Lung (tissue), 11 donors: ENCODE measurements at regions not wholly inside any gene's neighbourhood (a gene's known extent, or its start where the extent isn't known, plus 50 kb on each side); places are given as distances from the start of the nearest gene placed in this dataset.

Experiments
- ATAC-seq: fragments of 200-7000 bp; cut with Tn5 transposase; one replicate; pipeline ENCODE4 v1.9.1; 2020; ENCODE audit warnings: moderate number of reproducible peaks; ENCODE audit not compliant: insufficient read depth, low FRiP score
- DNase-seq, 3 donors: peaks; one replicate each; pipeline ENCODE4 v3.0.0-alpha.2; 2013 to 2017
- H3K27ac ChIP-seq, 2 donors: one replicate each; pipeline ENCODE4 v1.5.1; 2013; ENCODE audit warnings: mild to moderate bottlenecking in 2 of 2, moderate library complexity in 2 of 2, control low read depth in 1 of 2, inconsistent platforms in 1 of 2, low read depth in 1 of 2, low read length in 1 of 2
- H3K27me3 ChIP-seq, 3 donors: one replicate each; pipeline ENCODE4 v1.5.1; 2013; ENCODE audit warnings: low read length in 2 of 3; ENCODE audit not compliant: control insufficient read depth in 3 of 3, insufficient read depth in 3 of 3
- H3K36me3 ChIP-seq, 4 donors: one replicate each; pipeline ENCODE4 v1.5.1; 2013; ENCODE audit warnings: low read length in 4 of 4, mild to moderate bottlenecking in 1 of 4, moderate library complexity in 1 of 4; ENCODE audit not compliant: control insufficient read depth in 4 of 4, insufficient read depth in 4 of 4
- H3K4me1 ChIP-seq, 5 donors: one replicate each; pipeline ENCODE4 v1.5.1; 2013; ENCODE audit warnings: low read length in 5 of 5, mild to moderate bottlenecking in 2 of 5, moderate library complexity in 1 of 5; ENCODE audit not compliant: control insufficient read depth in 5 of 5, insufficient read depth in 5 of 5
- H3K4me3 ChIP-seq: one replicate; pipeline ENCODE4 v1.5.1; 2013; ENCODE audit warnings: mild to moderate bottlenecking, control low read depth, moderate library complexity
- H3K9ac ChIP-seq, 2 donors: one replicate each; pipeline ENCODE4 v1.5.1; 2013; ENCODE audit warnings: low read length in 2 of 2, control low read depth in 1 of 2; ENCODE audit not compliant: insufficient read depth in 1 of 2
- H3K9me3 ChIP-seq, 4 donors: one replicate each; pipeline ENCODE4 v1.5.1; 2013; ENCODE audit warnings: low read length in 3 of 4, mild to moderate bottlenecking in 1 of 4, moderate library complexity in 1 of 4; ENCODE audit not compliant: control insufficient read depth in 4 of 4, insufficient read depth in 3 of 4
- WGBS, 2 donors: extraction: QIAGEN DNeasy Blood & Tissue Kit; methylation state at CpG; one replicate each; pipeline ENCODE4 v1.1.7; 2013; 5-methylcytosine and 5-hydroxymethylcytosine counted together
- TF ChIP-seq, protein P1 (sequence below): IDR thresholded peaks from 2 replicates; pipeline ENCODE4 v1.5.1; 2012; ENCODE audit warnings: mild to moderate bottlenecking; ENCODE audit errors: control extremely low read depth, extremely low read depth
- donor health status: control.
- donor health status: control.
- donor health status: Bipolar disorder and iron deficiency.
- donor health status: healthy.
- donor health status: DM: yes; HTN: yes; CAD: no.

DNA sequence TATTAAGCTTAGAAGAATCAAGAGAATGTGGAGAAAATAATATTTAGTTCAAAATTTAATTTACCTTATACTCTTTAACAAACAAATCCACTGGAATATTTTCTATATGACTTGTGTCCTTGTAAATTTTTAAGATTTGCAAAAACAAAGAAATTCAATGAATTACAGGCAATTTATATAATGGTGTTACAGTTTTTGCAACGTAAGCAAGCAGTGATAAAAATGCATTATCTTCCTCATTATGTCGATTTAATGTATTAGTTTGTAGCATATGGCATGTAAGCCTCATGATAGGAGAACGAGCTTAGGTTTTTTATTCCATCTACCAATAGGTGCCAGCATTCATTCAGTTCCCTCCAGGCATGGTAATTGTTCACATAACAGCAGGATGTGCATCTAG is 100.0 kb upstream of the PCDH9 start:
- H3K27ac ChIP-seq, result no peak overlapping the region
- no peaks in the 10 kb centered on the region for H3K36me3 ChIP-seq
- DNase-seq (no peak), ATAC-seq (no peak)
- no peaks in the 10 kb centered on the region for H3K27me3 ChIP-seq
- 81 to 86% methylated on average over 3 of the region's 3 CpGs for WGBS, 2 donors
- H3K9me3 ChIP-seq, result no peaks in the 10 kb centered on the region
- no peak overlapping the region for H3K9ac ChIP-seq
- no peaks in the 10 kb centered on the region for H3K4me1 ChIP-seq
- TF ChIP-seq, protein P1, sequence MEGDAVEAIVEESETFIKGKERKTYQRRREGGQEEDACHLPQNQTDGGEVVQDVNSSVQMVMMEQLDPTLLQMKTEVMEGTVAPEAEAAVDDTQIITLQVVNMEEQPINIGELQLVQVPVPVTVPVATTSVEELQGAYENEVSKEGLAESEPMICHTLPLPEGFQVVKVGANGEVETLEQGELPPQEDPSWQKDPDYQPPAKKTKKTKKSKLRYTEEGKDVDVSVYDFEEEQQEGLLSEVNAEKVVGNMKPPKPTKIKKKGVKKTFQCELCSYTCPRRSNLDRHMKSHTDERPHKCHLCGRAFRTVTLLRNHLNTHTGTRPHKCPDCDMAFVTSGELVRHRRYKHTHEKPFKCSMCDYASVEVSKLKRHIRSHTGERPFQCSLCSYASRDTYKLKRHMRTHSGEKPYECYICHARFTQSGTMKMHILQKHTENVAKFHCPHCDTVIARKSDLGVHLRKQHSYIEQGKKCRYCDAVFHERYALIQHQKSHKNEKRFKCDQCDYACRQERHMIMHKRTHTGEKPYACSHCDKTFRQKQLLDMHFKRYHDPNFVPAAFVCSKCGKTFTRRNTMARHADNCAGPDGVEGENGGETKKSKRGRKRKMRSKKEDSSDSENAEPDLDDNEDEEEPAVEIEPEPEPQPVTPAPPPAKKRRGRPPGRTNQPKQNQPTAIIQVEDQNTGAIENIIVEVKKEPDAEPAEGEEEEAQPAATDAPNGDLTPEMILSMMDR, result no peak
- no peak overlapping the region for H3K4me3 ChIP-seq

DNA sequence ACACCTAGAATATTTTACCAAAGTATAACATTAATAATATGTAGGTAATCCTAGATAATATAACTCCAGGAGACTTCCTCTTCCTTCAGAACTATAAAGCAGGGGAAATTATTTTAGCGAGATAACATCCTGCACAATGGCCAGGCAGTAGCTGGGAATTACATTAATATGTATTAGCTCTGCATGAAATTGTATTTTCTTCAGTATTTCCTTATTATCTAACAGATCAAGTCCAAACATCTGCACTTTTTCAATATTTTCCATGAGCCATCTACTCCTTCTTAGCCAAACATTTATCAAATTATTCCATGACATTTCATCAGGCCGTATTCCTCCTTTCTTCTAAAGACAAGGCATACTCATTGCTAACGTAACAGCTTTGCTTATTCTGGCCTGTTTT is 98.8 kb upstream of the PCDH9 start:
- WGBS, 2 donors, result 86 to 90% methylated on average over 3 of the region's 3 CpGs
- no peaks in the 10 kb centered on the region for H3K9me3 ChIP-seq
- H3K4me1 ChIP-seq, result no peaks in the 10 kb centered on the region
- H3K9ac ChIP-seq, result no peak overlapping the region
- H3K27me3 ChIP-seq, result no peaks in the 10 kb centered on the region
- DNase-seq (no peak), ATAC-seq (no peak)
- TF ChIP-seq, protein P1, result no peak
- no peak overlapping the region for H3K4me3 ChIP-seq
- no peaks in the 10 kb centered on the region for H3K36me3 ChIP-seq
- H3K27ac ChIP-seq, result no peak overlapping the region

DNA sequence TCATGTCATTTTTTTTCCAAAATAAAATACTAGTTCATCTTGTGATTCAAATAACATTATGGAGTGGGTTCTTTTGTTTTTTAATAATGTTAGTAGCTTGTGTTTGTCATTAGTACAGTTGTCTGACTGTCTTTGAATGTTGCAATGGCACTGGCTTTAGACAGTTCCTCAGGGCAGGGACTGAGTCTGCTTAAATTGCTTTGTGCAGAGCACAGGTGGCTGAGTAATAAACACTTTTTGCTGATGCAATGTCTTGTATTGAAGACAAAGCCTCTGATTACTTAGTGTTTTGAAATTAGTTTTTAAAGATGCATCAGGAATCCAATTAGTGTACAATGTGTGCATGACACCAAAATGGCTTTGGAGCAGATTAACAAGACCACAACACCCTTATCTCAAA is 88.7 kb upstream of the PCDH9 start:
- TF ChIP-seq, protein P1, result no peak
- Histone ChIP-seq H3K36me3 (no peaks in the 10 kb centered on the region), H3K4me1 (no peaks in the 10 kb centered on the region), H3K4me3 (no peak overlapping the region), H3K9me3 (no peaks in the 10 kb centered on the region), H3K9ac (no peak overlapping the region), H3K27me3 (no peaks in the 10 kb centered on the region), H3K27ac (no peak overlapping the region)
- DNase-seq, result no peak
- ATAC-seq, result no peak

DNA sequence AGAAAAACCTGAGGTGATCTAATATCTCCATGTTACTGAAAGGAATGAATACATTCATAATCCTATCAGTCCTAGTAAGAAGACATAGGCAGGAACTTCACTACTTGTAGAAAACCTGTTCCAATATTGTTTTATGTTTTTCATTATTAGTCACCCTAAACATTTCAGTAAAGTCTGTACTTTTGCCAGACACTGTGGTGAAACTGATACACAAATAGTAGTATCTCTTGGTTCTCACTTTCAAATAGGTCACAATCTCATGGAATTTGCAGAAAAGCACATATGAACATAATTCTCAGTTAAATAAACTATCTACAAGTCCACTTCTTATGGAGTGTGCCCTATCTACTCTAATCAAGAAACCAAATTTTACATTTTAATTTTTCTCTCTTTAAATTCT is 88.3 kb upstream of the PCDH9 start:
- H3K4me1 ChIP-seq, result no peaks in the 10 kb centered on the region
- DNase-seq (no peak), ATAC-seq (no peak)
- H3K27me3 ChIP-seq, result no peaks in the 10 kb centered on the region
- no peaks in the 10 kb centered on the region for H3K36me3 ChIP-seq
- no peaks in the 10 kb centered on the region for H3K9me3 ChIP-seq
- H3K4me3 ChIP-seq, result no peak overlapping the region
- H3K27ac ChIP-seq, result no peak overlapping the region
- H3K9ac ChIP-seq, result no peak overlapping the region
- TF ChIP-seq, protein P1, result no peak
